Mucosa of stomach (tissue), 1 donor: ENCODE measurements at regions not wholly inside any gene's neighbourhood (a gene's known extent, or its start where the extent isn't known, plus 50 kb on each side); places are given as distances from the start of the nearest gene placed in this dataset.
"Not testable (repeated sequence)": the region's sequence is repeated elsewhere in the genome, so short reads cannot be mapped to it uniquely, and the experiment has no call there.

Experiments used
- H3K27me3 ChIP-seq: one replicate; pipeline ENCODE4 v1.7.0; 2013; ENCODE audit warnings: mild to moderate bottlenecking, low read length; ENCODE audit not compliant: control insufficient read depth, insufficient read depth
- H3K36me3 ChIP-seq: one replicate; pipeline ENCODE4 v1.7.0; 2013; ENCODE audit warnings: low read length; ENCODE audit not compliant: control insufficient read depth, insufficient read depth
- H3K4me1 ChIP-seq: one replicate; pipeline ENCODE4 v1.7.0; 2013; ENCODE audit warnings: mild to moderate bottlenecking, low read length; ENCODE audit not compliant: control insufficient read depth, insufficient read depth
- H3K4me3 ChIP-seq: one replicate; pipeline ENCODE4 v1.7.0; 2013; ENCODE audit warnings: low read length
- H3K9ac ChIP-seq: one replicate; pipeline ENCODE4 v1.7.0; 2013; ENCODE audit warnings: mild to moderate bottlenecking, low read length, moderate library complexity
- H3K9me3 ChIP-seq: one replicate; pipeline ENCODE4 v1.7.0; 2013; ENCODE audit warnings: mild to moderate bottlenecking, low read length, moderate library complexity; ENCODE audit not compliant: control insufficient read depth
- donor health status: Pancreatic carcinoma.

DNA sequence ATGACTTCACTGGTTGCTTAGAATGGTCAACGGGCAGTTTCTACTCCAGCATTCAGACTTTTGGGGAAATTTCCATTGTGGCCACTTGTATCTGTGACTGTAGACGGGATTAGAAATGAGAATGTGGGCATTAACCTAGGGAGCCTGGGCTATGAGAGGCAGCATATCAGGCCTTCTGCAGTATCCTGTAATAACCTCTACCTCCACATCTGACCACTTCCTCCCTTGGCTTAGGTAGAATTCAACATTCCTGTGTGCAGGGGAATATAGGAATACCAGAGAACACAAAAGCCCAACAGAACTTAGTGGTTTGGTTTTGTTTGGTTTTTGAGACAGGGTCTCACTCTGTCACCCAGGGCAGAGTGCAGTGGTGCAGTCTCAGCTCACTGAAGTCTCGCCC lies 76.4 kb upstream of the HOXC13 start:
- Histone ChIP-seq H3K9ac (no peak overlapping the region), H3K36me3 (no peaks in the 10 kb centered on the region), H3K9me3 (no peaks in the 10 kb centered on the region), H3K4me1 (no peaks in the 10 kb centered on the region), H3K27me3 (peaks cover 14% of the 10 kb centered on the region), H3K4me3 (no peak overlapping the region)

DNA sequence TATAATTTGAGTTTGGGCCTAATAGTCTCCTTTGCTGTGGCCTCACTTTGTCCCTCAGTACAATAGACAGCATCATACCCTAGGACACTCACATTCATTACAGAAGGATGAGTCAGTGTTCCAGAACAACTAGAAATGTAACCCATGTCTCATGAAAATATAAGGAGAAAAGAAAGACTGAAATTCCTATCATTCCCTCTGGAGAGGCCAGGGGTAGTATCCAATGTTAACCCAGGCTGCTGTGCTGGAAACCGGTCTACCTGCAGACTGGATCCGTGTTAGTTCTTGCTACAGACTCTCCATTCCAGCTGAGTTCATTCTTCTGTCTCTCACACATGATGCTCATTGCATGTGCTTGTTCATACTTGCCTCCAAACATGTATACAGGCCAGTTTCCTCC lies 75.8 kb upstream of the HOXC13 start:
- H3K9me3 ChIP-seq: no peaks in the 10 kb centered on the region
- H3K36me3 ChIP-seq: no peaks in the 10 kb centered on the region
- H3K27me3 ChIP-seq: peaks cover 15% of the 10 kb centered on the region
- H3K4me3 ChIP-seq: no peak overlapping the region
- no peak overlapping the region for H3K9ac ChIP-seq
- no peaks in the 10 kb centered on the region for H3K4me1 ChIP-seq

DNA sequence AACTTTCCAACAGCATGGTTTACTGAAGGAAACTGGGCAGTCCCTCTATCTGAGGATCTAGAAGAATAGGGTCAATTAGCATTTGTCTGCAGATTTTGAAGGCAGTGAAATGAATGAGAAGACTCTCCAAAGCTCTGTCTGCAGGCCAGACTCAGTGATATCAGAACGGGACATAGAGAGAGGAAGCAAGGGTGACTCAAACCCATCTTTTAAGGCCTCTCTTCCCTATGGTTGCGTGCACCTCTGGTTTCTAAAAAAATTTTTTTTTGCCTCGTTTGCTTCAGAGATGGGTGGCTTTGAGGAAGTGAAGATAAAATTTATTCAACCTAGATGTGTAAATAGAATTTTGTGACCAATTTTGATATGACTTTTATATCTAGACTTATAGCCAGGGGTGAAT lies 71.9 kb upstream of the HOXC13 start:
- Histone ChIP-seq H3K9ac (no peak overlapping the region), H3K9me3 (no peaks in the 10 kb centered on the region), H3K36me3 (no peaks in the 10 kb centered on the region), H3K4me3 (no peak overlapping the region), H3K4me1 (peaks cover 5% of the 10 kb centered on the region), H3K27me3 (peaks cover 16% of the 10 kb centered on the region)

DNA sequence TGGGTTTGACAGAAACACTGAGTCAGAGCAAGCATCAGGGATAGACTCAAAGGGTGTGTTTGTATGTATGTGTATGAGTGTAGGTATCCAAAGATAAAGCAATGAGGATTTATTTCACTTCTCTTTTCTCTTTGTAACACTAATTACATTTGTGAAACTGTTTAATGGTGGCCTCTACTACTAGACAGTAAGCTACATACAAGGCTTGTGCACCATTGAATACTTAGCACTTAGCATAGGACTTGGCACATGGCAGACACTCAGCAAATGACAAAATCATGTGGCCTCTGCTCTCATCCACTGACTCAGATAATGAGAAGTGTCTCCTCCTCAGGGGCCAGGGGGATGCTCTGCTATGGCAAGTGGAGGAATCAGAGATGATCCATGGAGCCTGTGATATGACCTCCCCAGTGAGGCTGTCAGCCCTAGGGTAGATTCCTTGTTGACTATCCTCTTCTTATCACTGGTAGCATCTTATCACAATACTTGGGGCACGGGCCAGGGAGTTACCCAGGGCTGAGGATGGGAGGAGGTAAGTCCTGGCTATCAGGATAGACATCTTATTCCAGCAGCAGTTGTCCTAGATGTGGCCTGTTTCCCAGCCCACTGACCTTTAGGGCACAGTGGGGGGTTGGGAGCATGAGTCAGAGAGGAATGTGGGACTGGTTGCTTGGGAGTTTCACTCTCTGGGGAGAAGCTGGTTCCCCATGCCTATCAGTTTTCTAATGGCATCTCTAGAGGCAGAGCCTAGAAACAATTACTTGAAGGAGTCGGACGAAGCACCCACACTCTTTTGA lies 71.2 kb upstream of the HOXC13 start:
- H3K9ac ChIP-seq: no peak overlapping the region
- no peak overlapping the region for H3K4me3 ChIP-seq
- H3K27me3 ChIP-seq: peaks cover 16% of the 10 kb centered on the region
- H3K9me3 ChIP-seq: no peaks in the 10 kb centered on the region
- peaks cover 5% of the 10 kb centered on the region for H3K4me1 ChIP-seq
- no peaks in the 10 kb centered on the region for H3K36me3 ChIP-seq

DNA sequence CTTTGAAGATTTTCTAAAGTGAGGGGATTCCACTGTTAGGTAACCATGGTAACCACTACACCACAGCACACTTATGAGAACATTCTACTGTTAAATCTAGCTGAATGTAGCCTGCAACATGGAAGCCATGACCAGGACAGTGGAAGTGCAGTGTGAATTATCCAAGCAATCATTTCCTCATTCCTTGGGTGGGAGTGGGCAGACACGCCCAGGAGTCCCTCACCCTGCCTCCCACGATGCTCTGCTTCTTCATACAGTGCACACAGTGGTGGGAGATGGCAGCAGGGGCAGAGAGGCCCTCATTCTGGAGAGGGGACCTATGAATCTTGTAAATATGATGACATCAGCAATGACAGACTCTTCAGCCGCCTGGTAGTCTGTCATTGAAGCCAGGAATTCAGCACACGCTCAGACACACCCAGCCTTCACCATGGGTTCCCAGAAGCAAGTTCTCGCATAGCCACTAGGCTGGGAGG lies 70.1 kb upstream of the HOXC13 start:
- Histone ChIP-seq H3K4me3 (no peak overlapping the region), H3K9me3 (no peaks in the 10 kb centered on the region), H3K9ac (no peak overlapping the region), H3K4me1 (peaks cover 5% of the 10 kb centered on the region), H3K27me3 (peaks cover 16% of the 10 kb centered on the region), H3K36me3 (no peaks in the 10 kb centered on the region)

DNA sequence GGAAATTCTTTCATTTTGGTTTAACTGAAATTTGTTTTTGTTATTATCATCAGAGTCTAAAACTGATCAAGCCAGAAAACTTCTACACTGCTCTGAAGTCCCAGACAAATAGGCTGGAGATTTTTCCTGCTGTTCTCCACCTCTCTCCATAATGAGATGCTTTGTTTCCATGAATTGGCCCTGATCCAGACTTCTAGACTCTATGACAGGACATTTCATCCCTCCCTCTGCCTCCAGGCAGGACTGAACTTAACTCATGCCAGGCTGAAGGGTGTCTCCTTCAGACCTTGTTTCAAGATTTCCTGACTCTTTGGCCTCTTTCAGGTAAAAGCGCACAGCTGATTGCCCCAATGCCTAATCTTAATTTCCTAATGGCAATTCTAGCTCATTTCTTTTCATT lies 69.1 kb upstream of the HOXC13 start:
- peaks cover 13% of the 10 kb centered on the region for H3K27me3 ChIP-seq
- H3K9me3 ChIP-seq: no peaks in the 10 kb centered on the region
- H3K4me1 ChIP-seq: peaks cover 5% of the 10 kb centered on the region
- no peak overlapping the region for H3K9ac ChIP-seq
- H3K4me3 ChIP-seq: no peak overlapping the region
- H3K36me3 ChIP-seq: no peaks in the 10 kb centered on the region

DNA sequence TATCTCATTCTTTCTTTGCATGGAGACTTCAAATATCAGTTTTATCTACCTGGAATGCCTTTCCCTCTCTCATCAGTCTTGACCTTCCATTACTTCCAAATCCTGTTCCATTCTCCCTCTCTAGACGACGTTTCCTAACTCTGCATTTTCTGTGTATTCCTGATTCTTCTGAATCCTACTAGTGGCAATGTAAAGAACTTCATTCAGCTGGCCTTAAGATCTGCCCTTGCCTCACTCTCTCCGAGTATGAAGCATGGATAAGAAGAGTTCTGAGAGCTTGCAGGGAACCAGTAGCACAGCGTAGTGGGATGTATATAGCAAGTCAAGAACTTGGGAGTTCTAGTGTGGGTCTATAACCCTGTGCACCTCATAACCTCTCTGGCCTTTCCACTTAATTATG lies 68.5 kb upstream of the HOXC13 start:
- H3K36me3 ChIP-seq: no peaks in the 10 kb centered on the region
- no peak overlapping the region for H3K4me3 ChIP-seq
- no peak overlapping the region for H3K9ac ChIP-seq
- no peaks in the 10 kb centered on the region for H3K9me3 ChIP-seq
- peaks cover 6% of the 10 kb centered on the region for H3K27me3 ChIP-seq
- H3K4me1 ChIP-seq: peaks cover 5% of the 10 kb centered on the region

DNA sequence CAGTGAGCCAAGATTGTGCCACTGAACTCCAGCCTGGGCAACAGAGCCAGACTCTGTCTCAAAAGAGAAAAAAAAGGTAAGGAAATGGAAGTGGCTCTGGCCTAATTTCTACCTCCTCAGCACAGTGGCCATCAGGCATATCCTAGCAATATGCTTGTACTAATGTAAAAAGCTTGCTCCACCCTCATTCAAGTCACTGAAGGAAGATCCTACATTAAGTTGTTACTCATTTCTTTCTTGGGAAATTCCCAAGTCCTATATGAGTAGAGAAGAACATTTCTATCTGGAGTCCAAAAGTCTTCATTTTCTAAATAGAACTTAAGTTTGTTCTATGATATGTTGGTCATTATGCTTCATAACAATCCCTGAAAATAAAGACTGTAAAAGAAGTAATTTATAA lies 67.3 kb upstream of the HOXC13 start:
- peaks cover 6% of the 10 kb centered on the region for H3K27me3 ChIP-seq
- H3K9me3 ChIP-seq: no peaks in the 10 kb centered on the region
- no peaks in the 10 kb centered on the region for H3K36me3 ChIP-seq
- H3K4me3 ChIP-seq: no peak overlapping the region
- H3K9ac ChIP-seq: no peak overlapping the region
- H3K4me1 ChIP-seq: peaks cover 5% of the 10 kb centered on the region

DNA sequence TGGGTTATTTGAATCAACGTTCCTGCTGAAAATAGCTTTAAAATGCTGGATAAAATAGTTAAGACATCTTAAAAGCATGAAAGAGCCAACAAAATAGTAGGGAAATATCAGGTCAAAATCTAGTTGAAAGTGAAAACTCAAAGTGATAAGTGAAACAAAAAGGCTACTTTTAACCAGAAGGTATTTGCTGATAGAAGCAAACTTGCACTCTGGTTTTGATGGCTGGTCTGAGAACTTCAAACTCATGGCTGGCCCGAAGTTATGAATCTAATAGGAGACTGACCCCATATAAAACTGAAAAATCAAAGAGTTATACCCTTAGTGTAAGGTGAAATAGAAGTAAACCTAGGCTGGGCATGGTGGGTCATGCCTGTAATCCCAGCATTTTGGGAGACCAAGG lies 66.3 kb upstream of the HOXC13 start:
- H3K27me3 ChIP-seq: peaks cover 6% of the 10 kb centered on the region
- H3K9me3 ChIP-seq: no peaks in the 10 kb centered on the region
- peaks cover 5% of the 10 kb centered on the region for H3K4me1 ChIP-seq
- H3K4me3 ChIP-seq: no peak overlapping the region
- no peaks in the 10 kb centered on the region for H3K36me3 ChIP-seq
- H3K9ac ChIP-seq: no peak overlapping the region

DNA sequence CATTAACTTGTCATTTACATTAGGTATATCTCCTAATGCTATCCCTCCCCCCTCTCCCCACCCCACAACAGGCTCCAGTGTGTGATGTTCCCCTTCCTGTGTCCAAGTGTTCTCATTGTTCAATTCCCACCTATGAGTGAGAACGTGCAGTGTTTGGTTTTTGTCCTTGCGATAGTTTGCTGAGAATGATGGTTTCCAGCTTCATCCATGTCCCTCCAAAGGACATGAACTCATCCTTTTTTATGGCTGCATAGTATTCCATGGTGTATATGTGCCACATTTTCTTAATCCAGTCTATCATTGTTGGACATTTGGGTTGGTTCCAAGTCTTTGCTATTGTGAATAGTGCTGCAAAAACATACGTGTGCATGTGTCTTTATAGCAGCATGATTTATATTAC lies 60.7 kb upstream of the HOXC13 start:
- not testable (repeated sequence) for H3K27me3 ChIP-seq, H3K36me3 ChIP-seq, H3K4me3 ChIP-seq, H3K9ac ChIP-seq, H3K4me1 ChIP-seq, H3K9me3 ChIP-seq

DNA sequence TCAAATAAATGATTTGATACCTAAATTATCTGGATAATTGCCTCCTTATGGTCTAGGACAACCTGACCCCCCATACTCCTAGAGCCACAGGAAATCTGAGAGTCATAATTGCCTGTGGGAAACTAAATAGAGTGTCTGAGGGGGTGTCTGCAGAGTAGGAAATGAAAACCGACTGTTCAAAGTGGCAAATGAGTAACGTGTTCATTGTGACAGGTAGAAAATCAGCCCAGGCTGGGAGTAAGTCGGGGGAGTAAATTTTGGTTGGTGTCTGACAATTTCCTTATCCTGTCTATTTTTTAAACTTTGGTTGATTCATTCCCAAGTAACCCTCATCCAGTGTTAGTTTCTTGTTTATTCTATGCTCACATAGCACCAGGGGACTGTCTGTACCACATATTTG lies 51.6 kb upstream of the HOXC13 start:
- no peaks in the 10 kb centered on the region for H3K36me3 ChIP-seq
- no peak overlapping the region for H3K4me3 ChIP-seq
- no peaks in the 10 kb centered on the region for H3K4me1 ChIP-seq
- H3K9me3 ChIP-seq: no peaks in the 10 kb centered on the region
- peaks cover 25% of the 10 kb centered on the region for H3K27me3 ChIP-seq
- no peak overlapping the region for H3K9ac ChIP-seq

DNA sequence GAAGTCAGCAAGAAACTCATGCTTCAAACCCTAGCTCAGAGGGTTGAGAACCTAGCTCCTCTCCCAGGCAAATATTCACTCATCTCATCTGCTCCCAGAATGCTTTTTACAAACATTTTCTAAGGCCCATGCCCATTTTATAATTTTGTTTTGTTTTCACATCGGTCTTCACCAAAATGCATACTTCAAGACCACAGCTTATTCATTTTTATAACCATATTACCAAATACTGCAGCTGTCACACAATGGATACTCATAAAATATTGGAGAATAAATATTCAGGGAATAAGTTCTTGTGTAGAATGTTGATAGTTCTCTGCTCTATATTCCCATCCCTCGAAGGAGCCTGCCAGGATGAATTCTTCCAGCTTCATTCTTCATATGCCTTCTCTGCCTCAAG lies 50.8 kb upstream of the HOXC13 start:
- Histone ChIP-seq H3K36me3 (no peaks in the 10 kb centered on the region), H3K9me3 (no peaks in the 10 kb centered on the region), H3K4me3 (no peak overlapping the region), H3K27me3 (peaks cover 25% of the 10 kb centered on the region), H3K4me1 (no peaks in the 10 kb centered on the region), H3K9ac (no peak overlapping the region)
